ENCODE measurements at regions not wholly inside any gene's neighbourhood (a gene's known extent, or its start where the extent isn't known, plus 50 kb on each side); places are given as distances from the start of the nearest gene placed in this dataset.

GRCh38 chr10:78752708-78753107 lies 316.1 kb upstream of the ZMIZ1 start:
- no peak overlapping the region for H3K4me3 ChIP-seq (ENCODE audit: low read depth, low read length, poor library complexity, severe bottlenecking)
- no peaks in the 10 kb centered on the region for H3K36me3 ChIP-seq (ENCODE audit: insufficient read depth, low read length)
- H4K20me1 ChIP-seq (ENCODE audit: insufficient read depth, low read length) = no peaks in the 10 kb centered on the region
- H3K79me2 ChIP-seq (ENCODE audit: insufficient read depth, low read length) = no peaks in the 10 kb centered on the region
- H3K4me1 ChIP-seq (ENCODE audit: insufficient read depth, low read length, severe bottlenecking) = no peaks in the 10 kb centered on the region
- H3F3A ChIP-seq (ENCODE audit: insufficient read depth, low read length) = no peaks in the 10 kb centered on the region
- H3K27me3 ChIP-seq (ENCODE audit: insufficient read depth, low read length) = no peaks in the 10 kb centered on the region; the same call in 1 of the 2 replicates
- H3K4me2 ChIP-seq (ENCODE audit: low read length) = no peak overlapping the region
- H3K9me3 ChIP-seq (ENCODE audit: low read length) = no peaks in the 10 kb centered on the region
- no peaks in the 10 kb centered on the region for H3K9me2 ChIP-seq (ENCODE audit: low read depth, low read length)
- H3K27ac ChIP-seq (ENCODE audit: low read depth, low read length, poor library complexity, severe bottlenecking) = no peak overlapping the region
- H3K9ac ChIP-seq (ENCODE audit: low read length) = no peak overlapping the region
- no peak overlapping the region for H2AFZ ChIP-seq (ENCODE audit: low read length)
- TF ChIP-seq EZH2 (IDR thresholded peaks at IDR 0.05; ENCODE audit: borderline replicate concordance, low read length) (no peak), CTCF (IDR thresholded peaks at IDR 0.05; ENCODE audit: low read length) (no peak)

GRCh38 chr10:78754269-78755062 lies 314.3 kb upstream of the ZMIZ1 start:
- H3K27me3 ChIP-seq (ENCODE audit: insufficient read depth, low read length) = no peaks in the 10 kb centered on the region; the same call in 1 of the 2 replicates
- H3F3A ChIP-seq (ENCODE audit: insufficient read depth, low read length) = no peaks in the 10 kb centered on the region
- no peak overlapping the region for H3K27ac ChIP-seq (ENCODE audit: low read depth, low read length, poor library complexity, severe bottlenecking)
- H3K9me3 ChIP-seq (ENCODE audit: low read length) = no peaks in the 10 kb centered on the region
- TF ChIP-seq CTCF (IDR thresholded peaks at IDR 0.05; ENCODE audit: low read length) (no peak), EZH2 (IDR thresholded peaks at IDR 0.05; ENCODE audit: borderline replicate concordance, low read length) (no peak)
- no peaks in the 10 kb centered on the region for H3K79me2 ChIP-seq (ENCODE audit: insufficient read depth, low read length)
- H4K20me1 ChIP-seq (ENCODE audit: insufficient read depth, low read length) = no peaks in the 10 kb centered on the region
- no peaks in the 10 kb centered on the region for H3K36me3 ChIP-seq (ENCODE audit: insufficient read depth, low read length)
- no peak overlapping the region for H2AFZ ChIP-seq (ENCODE audit: low read length)
- H3K4me2 ChIP-seq (ENCODE audit: low read length) = no peak overlapping the region
- no peaks in the 10 kb centered on the region for H3K4me1 ChIP-seq (ENCODE audit: insufficient read depth, low read length, severe bottlenecking)
- H3K9ac ChIP-seq (ENCODE audit: low read length) = no peak overlapping the region
- H3K4me3 ChIP-seq (ENCODE audit: low read depth, low read length, poor library complexity, severe bottlenecking) = no peak overlapping the region
- no peaks in the 10 kb centered on the region for H3K9me2 ChIP-seq (ENCODE audit: low read depth, low read length)

- Histone ChIP-seq H3K27me3 (ENCODE audit: insufficient read depth, low read length) (no peaks in the 10 kb centered on the region; the same call in 1 of the 2 replicates), H3K9me2 (ENCODE audit: low read depth, low read length) (no peaks in the 10 kb centered on the region), H3K9me3 (ENCODE audit: low read length) (no peaks in the 10 kb centered on the region), H3K4me2 (ENCODE audit: low read length) (no peak overlapping the region), H3K36me3 (ENCODE audit: insufficient read depth, low read length) (no peaks in the 10 kb centered on the region), H3K79me2 (ENCODE audit: insufficient read depth, low read length) (no peaks in the 10 kb centered on the region), H3K4me3 (ENCODE audit: low read depth, low read length, poor library complexity, severe bottlenecking) (no peak overlapping the region), H3F3A (ENCODE audit: insufficient read depth, low read length) (no peaks in the 10 kb centered on the region), H2AFZ (ENCODE audit: low read length) (no peak overlapping the region), H4K20me1 (ENCODE audit: insufficient read depth, low read length) (no peaks in the 10 kb centered on the region), H3K27ac (ENCODE audit: low read depth, low read length, poor library complexity, severe bottlenecking) (no peak overlapping the region), H3K9ac (ENCODE audit: low read length) (no peak overlapping the region), H3K4me1 (ENCODE audit: insufficient read depth, low read length, severe bottlenecking) (no peaks in the 10 kb centered on the region)
- TF ChIP-seq CTCF (IDR thresholded peaks at IDR 0.05; ENCODE audit: low read length) (no peak), EZH2 (IDR thresholded peaks at IDR 0.05; ENCODE audit: borderline replicate concordance, low read length) (no peak)
Measured at GRCh38 chr10:78755063-78755701, 313.6 kb upstream of the ZMIZ1 start.
